SK-N-SH (cell line): ENCODE measurements at regions not wholly inside any gene's neighbourhood (a gene's known extent, or its start where the extent isn't known, plus 50 kb on each side); places are given as distances from the start of the nearest gene placed in this dataset.

Source experiments
- CTCF ChIA-PET: fragments of 300-600, 350-600 bp; formaldehyde crosslinking; extraction: SDS; loops from one replicate; lab custom pipeline; 2021; lab: Yijun Ruan, JAX
- POLR2A ChIA-PET: fragments of 350-600 bp; sonication (Branson Sonifier 250); formaldehyde crosslinking; extraction: SDS; loops from one replicate; lab custom pipeline; 2020; ENCODE audit warnings: antibody characterized with exemption, inconsistent platforms; lab: Yijun Ruan, JAX
- DNase-seq: peaks from one replicate; pipeline ENCODE4 v3.0.0; 2012
- H2AFZ ChIP-seq: fragments of 200-600 bp; sonication (generic); 2 replicates; pipeline ENCODE4 v1.8.1; 2016; ENCODE audit warnings: antibody characterized with exemption, mild to moderate bottlenecking, low read depth
- H3F3A ChIP-seq: fragments of 200-600 bp; sonication (generic); replicated peaks from 2 replicates; pipeline ENCODE3; 2016; ENCODE audit warnings: antibody characterized with exemption, mild to moderate bottlenecking; ENCODE audit not compliant: insufficient read depth
- H3K27ac ChIP-seq, 2 experiments: fragments of 200-500 bp in 1 of 2; fragments of 200-600 bp in 1 of 2; sonication (Bioruptor generic) in 1 of 2; sonication (generic), shearing (Covaris generic) in 1 of 2; 2 replicates each; pipeline versions ENCODE4 v1.5.1 to v1.6.1; 2014 to 2016; ENCODE audit warnings: low read depth in 2 of 2, inconsistent platforms in 1 of 2, low read length in 1 of 2, mild to moderate bottlenecking in 1 of 2, mixed read lengths in 1 of 2
- H3K27me3 ChIP-seq: fragments of 200-600 bp; sonication (generic), shearing (Covaris generic); 2 replicates; pipeline ENCODE4 v1.6.1; 2016; ENCODE audit warnings: mixed run types; ENCODE audit not compliant: insufficient read depth
- H3K36me3 ChIP-seq, 2 experiments: fragments of 200-500 bp in 1 of 2; fragments of 200-600 bp in 1 of 2; sonication (Bioruptor generic) in 1 of 2; sonication (generic) in 1 of 2; replicated peaks in 1 of 2; 2 replicates each; pipeline versions ENCODE3 to v1.5.1; 2014 to 2016; ENCODE audit warnings: low read length in 1 of 2, mild to moderate bottlenecking in 1 of 2; ENCODE audit not compliant: insufficient read depth in 2 of 2, control insufficient read depth in 1 of 2
- H3K4me1 ChIP-seq, 2 experiments: fragments of 200-500 bp in 1 of 2; fragments of 200-600 bp in 1 of 2; sonication (Bioruptor generic) in 1 of 2; sonication (generic), shearing (Covaris generic) in 1 of 2; 2 replicates each; pipeline versions ENCODE4 v1.5.1 to v1.6.1; 2014 to 2016; ENCODE audit warnings: low read depth in 1 of 2, low read length in 1 of 2, mixed run types in 1 of 2; ENCODE audit not compliant: insufficient read depth in 2 of 2, control insufficient read depth in 1 of 2
- H3K4me2 ChIP-seq: fragments of 200-600 bp; sonication (generic), shearing (Covaris generic); 2 replicates; pipeline ENCODE4 v1.6.1; 2017; ENCODE audit warnings: mixed run types
- H3K4me3 ChIP-seq, 2 experiments: fragments of 200-500 bp in 1 of 2; fragments of 200-600 bp in 1 of 2; sonication (Bioruptor generic) in 1 of 2; sonication (generic), shearing (Covaris generic) in 1 of 2; 2 replicates each; pipeline versions ENCODE4 v1.5.1 to v1.8.1; 2014 to 2016; ENCODE audit warnings: low read depth in 2 of 2, inconsistent platforms in 1 of 2, low read length in 1 of 2, mild to moderate bottlenecking in 1 of 2, mixed read lengths in 1 of 2, moderate library complexity in 1 of 2
- H3K79me2 ChIP-seq: fragments of 200-600 bp; sonication (generic); 2 replicates; pipeline ENCODE4 v1.8.1; 2017; ENCODE audit warnings: mild to moderate bottlenecking; ENCODE audit not compliant: insufficient read depth
- H3K9ac ChIP-seq: fragments of 200-600 bp; sonication (generic); 2 replicates; pipeline ENCODE4 v1.6.1; 2017; ENCODE audit warnings: mixed run types
- H3K9me2 ChIP-seq: fragments of 200-600 bp; sonication (generic); 2 replicates; pipeline ENCODE4 v1.6.1; 2017; ENCODE audit warnings: mixed run types
- H3K9me3 ChIP-seq: fragments of 200-600 bp; sonication (generic); 2 replicates; pipeline ENCODE4 v1.6.1; 2017; ENCODE audit warnings: mixed run types, mild to moderate bottlenecking, moderate library complexity
- H4K20me1 ChIP-seq: fragments of 200-600 bp; sonication (generic); 2 replicates; pipeline ENCODE4 v1.6.1; 2017; ENCODE audit warnings: mild to moderate bottlenecking, mixed run types; ENCODE audit not compliant: insufficient read depth
- CHD2 ChIP-seq: fragments of 150-350 bp; IDR thresholded peaks from 2 replicates; pipeline ENCODE4 v1.6.1; 2018; ENCODE audit warnings: low read length; ENCODE audit not compliant: partially characterized antibody
- ELF1 ChIP-seq: IDR thresholded peaks from 2 replicates; pipeline ENCODE4 v1.4.0; 2012
- FOSL2 ChIP-seq: IDR thresholded peaks from 2 replicates; pipeline ENCODE4 v1.4.0; 2012; ENCODE audit warnings: low read depth, mild to moderate bottlenecking, moderate library complexity, borderline replicate concordance
- FOXJ3 ChIP-seq: sonication (generic); formaldehyde crosslinking; IDR thresholded peaks from 2 replicates; pipeline ENCODE4 v1.5.1; 2020; ENCODE audit warnings: mild to moderate bottlenecking, missing genetic modification reagents
- FOXM1 ChIP-seq: IDR thresholded peaks from 2 replicates; pipeline ENCODE4 v1.4.0; 2012; ENCODE audit warnings: low read depth, mild to moderate bottlenecking
- GATA2 ChIP-seq: sonication (generic); formaldehyde crosslinking; IDR thresholded peaks from 2 replicates; pipeline ENCODE4 v1.5.0; 2020; ENCODE audit warnings: mild to moderate bottlenecking, missing genetic modification reagents
- NRF1 ChIP-seq: IDR thresholded peaks from 2 replicates; pipeline ENCODE4 v1.6.1; 2012; ENCODE audit warnings: low read depth, mild to moderate bottlenecking, low read length
- POLR2AphosphoS5 ChIP-seq: IDR thresholded peaks from 2 replicates; pipeline ENCODE4 v1.6.1; 2012; ENCODE audit warnings: low read depth, low read length
- RAD21 ChIP-seq: IDR thresholded peaks from 2 replicates; pipeline ENCODE4 v1.6.1; 2012; ENCODE audit warnings: mild to moderate bottlenecking, low read length
- REST ChIP-seq: IDR thresholded peaks from 2 replicates; pipeline ENCODE4 v1.6.1; 2012; ENCODE audit warnings: mild to moderate bottlenecking, low read depth, low read length, moderate library complexity
- TCF12 ChIP-seq: IDR thresholded peaks from 2 replicates; pipeline ENCODE4 v1.4.0; 2012
- TEAD4 ChIP-seq: IDR thresholded peaks from 2 replicates; pipeline ENCODE4 v1.4.0; 2012; ENCODE audit warnings: mild to moderate bottlenecking, borderline replicate concordance; ENCODE audit not compliant: insufficient read depth
- YY1 ChIP-seq: IDR thresholded peaks from 2 replicates; pipeline ENCODE4 v1.4.0; 2012; ENCODE audit warnings: low read depth, mild to moderate bottlenecking
- WGBS: methylation state at CpG from one replicate; pipeline ENCODE4 v1.1.6; 2017; ENCODE audit warnings: low lambda C conversion rate; 5-methylcytosine and 5-hydroxymethylcytosine counted together
- TF ChIP-seq, protein P1 (sequence below): IDR thresholded peaks from 2 replicates; pipeline ENCODE4 v1.4.0; 2012; ENCODE audit warnings: low read depth, borderline replicate concordance
- TF ChIP-seq, protein P2 (sequence below): IDR thresholded peaks from 2 replicates; pipeline ENCODE4 v1.4.0; 2012; ENCODE audit warnings: low read depth
- TF ChIP-seq, protein P3 (sequence below): IDR thresholded peaks from 2 replicates; pipeline ENCODE4 v1.4.0; 2012; ENCODE audit warnings: low read depth, borderline replicate concordance
- TF ChIP-seq, protein P4 (sequence below): IDR thresholded peaks from 2 replicates; pipeline ENCODE4; 2012

- TF ChIP-seq, protein P1, sequence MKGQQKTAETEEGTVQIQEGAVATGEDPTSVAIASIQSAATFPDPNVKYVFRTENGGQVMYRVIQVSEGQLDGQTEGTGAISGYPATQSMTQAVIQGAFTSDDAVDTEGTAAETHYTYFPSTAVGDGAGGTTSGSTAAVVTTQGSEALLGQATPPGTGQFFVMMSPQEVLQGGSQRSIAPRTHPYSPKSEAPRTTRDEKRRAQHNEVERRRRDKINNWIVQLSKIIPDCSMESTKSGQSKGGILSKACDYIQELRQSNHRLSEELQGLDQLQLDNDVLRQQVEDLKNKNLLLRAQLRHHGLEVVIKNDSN = no peak
- TF ChIP-seq POLR2AphosphoS5 = no peak
- no peak for TF ChIP-seq TEAD4
- TF ChIP-seq RAD21 = no peak
- TF ChIP-seq FOXM1 = no peak
- TF ChIP-seq FOXJ3 (CRISPR knock-in tag) = no peak
- no peak for TF ChIP-seq YY1
- no peak for TF ChIP-seq REST
- TF ChIP-seq GATA2 (CRISPR knock-in tag) = no peak
- TF ChIP-seq CHD2 = no peak
Observed at GRCh38 chr7:16244469-16244868, 176.9 kb downstream of the CRPPA start (continued).

- no peaks in the 10 kb centered on the region for H3K79me2 ChIP-seq
- DNase-seq = no peak
- no peaks in the 10 kb centered on the region for H3K9me3 ChIP-seq
- H3K4me3 ChIP-seq = no peak overlapping the region
- H2AFZ ChIP-seq = no peak overlapping the region
- TF ChIP-seq, protein P2, sequence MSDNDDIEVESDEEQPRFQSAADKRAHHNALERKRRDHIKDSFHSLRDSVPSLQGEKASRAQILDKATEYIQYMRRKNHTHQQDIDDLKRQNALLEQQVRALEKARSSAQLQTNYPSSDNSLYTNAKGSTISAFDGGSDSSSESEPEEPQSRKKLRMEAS = no peak
- TF ChIP-seq FOXM1 (no peak), NRF1 (no peak), GATA2 (CRISPR knock-in tag) (no peak), TCF12 (no peak), FOSL2 (no peak), REST (no peak), RAD21 (no peak), ELF1 (no peak)
- TF ChIP-seq, protein P3, sequence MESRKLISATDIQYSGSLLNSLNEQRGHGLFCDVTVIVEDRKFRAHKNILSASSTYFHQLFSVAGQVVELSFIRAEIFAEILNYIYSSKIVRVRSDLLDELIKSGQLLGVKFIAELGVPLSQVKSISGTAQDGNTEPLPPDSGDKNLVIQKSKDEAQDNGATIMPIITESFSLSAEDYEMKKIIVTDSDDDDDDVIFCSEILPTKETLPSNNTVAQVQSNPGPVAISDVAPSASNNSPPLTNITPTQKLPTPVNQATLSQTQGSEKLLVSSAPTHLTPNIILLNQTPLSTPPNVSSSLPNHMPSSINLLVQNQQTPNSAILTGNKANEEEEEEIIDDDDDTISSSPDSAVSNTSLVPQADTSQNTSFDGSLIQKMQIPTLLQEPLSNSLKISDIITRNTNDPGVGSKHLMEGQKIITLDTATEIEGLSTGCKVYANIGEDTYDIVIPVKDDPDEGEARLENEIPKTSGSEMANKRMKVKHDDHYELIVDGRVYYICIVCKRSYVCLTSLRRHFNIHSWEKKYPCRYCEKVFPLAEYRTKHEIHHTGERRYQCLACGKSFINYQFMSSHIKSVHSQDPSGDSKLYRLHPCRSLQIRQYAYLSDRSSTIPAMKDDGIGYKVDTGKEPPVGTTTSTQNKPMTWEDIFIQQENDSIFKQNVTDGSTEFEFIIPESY = no peak
- TF ChIP-seq, protein P4, sequence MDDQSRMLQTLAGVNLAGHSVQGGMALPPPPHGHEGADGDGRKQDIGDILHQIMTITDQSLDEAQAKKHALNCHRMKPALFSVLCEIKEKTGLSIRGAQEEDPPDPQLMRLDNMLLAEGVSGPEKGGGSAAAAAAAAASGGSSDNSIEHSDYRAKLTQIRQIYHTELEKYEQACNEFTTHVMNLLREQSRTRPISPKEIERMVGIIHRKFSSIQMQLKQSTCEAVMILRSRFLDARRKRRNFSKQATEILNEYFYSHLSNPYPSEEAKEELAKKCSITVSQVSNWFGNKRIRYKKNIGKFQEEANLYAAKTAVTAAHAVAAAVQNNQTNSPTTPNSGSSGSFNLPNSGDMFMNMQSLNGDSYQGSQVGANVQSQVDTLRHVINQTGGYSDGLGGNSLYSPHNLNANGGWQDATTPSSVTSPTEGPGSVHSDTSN = no peak
- H3F3A ChIP-seq = no peaks in the 10 kb centered on the region
- no peak overlapping the region for H3K9ac ChIP-seq
- no peaks in the 10 kb centered on the region for H3K27me3 ChIP-seq
- 19% methylated on average over 4 of the region's 4 CpGs for WGBS
- H4K20me1 ChIP-seq = no peaks in the 10 kb centered on the region
- no peaks in the 10 kb centered on the region for H3K36me3 ChIP-seq
- no peak overlapping the region for H3K4me2 ChIP-seq
- CTCF ChIA-PET = no interaction called here
- POLR2A ChIA-PET = no interaction called here
- no peak overlapping the region for H3K27ac ChIP-seq
- H3K9me2 ChIP-seq = 0 out of 2 replicates have a peak, but pooled peaks cover 4% of the 10 kb centered on the region
- no peaks in the 10 kb centered on the region; a peak in 1 of 4 replicates for H3K4me1 ChIP-seq
Observed at GRCh38 chr7:16242920-16243319, 178.4 kb downstream of the CRPPA start.
